ENCODE measurements at regions not wholly inside any gene's neighbourhood (a gene's known extent, or its start where the extent isn't known, plus 50 kb on each side); places are given as distances from the start of the nearest gene placed in this dataset.

GRCh38 chr3:148186881-148187280 lies 510.8 kb upstream of the AGTR1 start:
- DNase-seq (ENCODE audit: low spot score in 2 of 2): no peak
- Histone ChIP-seq H3K27me3 (no peaks in the 10 kb centered on the region), H3K36me3 (no peaks in the 10 kb centered on the region), H3K4me1 (no peaks in the 10 kb centered on the region), H3K27ac (no peak overlapping the region), H3K4me3 (no peak overlapping the region), H3K9me3 (no peaks in the 10 kb centered on the region)
- intact Hi-C loops (cut with DNase I; ENCODE audit: low total_unique reads): no loop called here
- TF ChIP-seq POLR2AphosphoS5 (IDR thresholded peaks at IDR 0.05): no peak
- no peak for TF ChIP-seq POLR2A (IDR thresholded peaks at IDR 0.05)
- no peak for TF ChIP-seq CTCF (IDR thresholded peaks at IDR 0.05)

GRCh38 chr3:148187296-148187695 lies 510.4 kb upstream of the AGTR1 start:
- Histone ChIP-seq H3K27me3 (no peaks in the 10 kb centered on the region), H3K4me3 (no peak overlapping the region), H3K36me3 (no peaks in the 10 kb centered on the region), H3K9me3 (no peaks in the 10 kb centered on the region), H3K4me1 (no peaks in the 10 kb centered on the region), H3K27ac (no peak overlapping the region)
- DNase-seq (ENCODE audit: low spot score in 2 of 2): no peak
- intact Hi-C loops (cut with DNase I; ENCODE audit: low total_unique reads): no loop called here
- TF ChIP-seq POLR2AphosphoS5 (IDR thresholded peaks at IDR 0.05) (no peak), CTCF (IDR thresholded peaks at IDR 0.05) (no peak), POLR2A (IDR thresholded peaks at IDR 0.05) (no peak)

- intact Hi-C loops (cut with DNase I; ENCODE audit: low total_unique reads): no loop called here
- TF ChIP-seq POLR2AphosphoS5 (IDR thresholded peaks at IDR 0.05) (no peak), POLR2A (IDR thresholded peaks at IDR 0.05) (no peak)
- Histone ChIP-seq H3K27me3 (no peaks in the 10 kb centered on the region), H3K9me3 (no peaks in the 10 kb centered on the region), H3K4me3 (no peak overlapping the region), H3K36me3 (no peaks in the 10 kb centered on the region), H3K4me1 (no peaks in the 10 kb centered on the region), H3K27ac (no peak overlapping the region)
- DNase-seq (ENCODE audit: low spot score in 2 of 2): no peak
Observed at GRCh38 chr3:148190441-148190990, 507.2 kb upstream of the AGTR1 start.

- no peaks in the 10 kb centered on the region for H3K4me1 ChIP-seq
- H3K27ac ChIP-seq: no peak overlapping the region
- H3K27me3 ChIP-seq: no peaks in the 10 kb centered on the region
- H3K36me3 ChIP-seq: no peaks in the 10 kb centered on the region
- DNase-seq (ENCODE audit: low spot score in 2 of 2): no peak
- no peak overlapping the region for H3K4me3 ChIP-seq
- intact Hi-C loops (cut with DNase I; ENCODE audit: low total_unique reads): no loop called here
- no peaks in the 10 kb centered on the region for H3K9me3 ChIP-seq
- TF ChIP-seq CTCF (IDR thresholded peaks at IDR 0.05) (no peak), POLR2AphosphoS5 (IDR thresholded peaks at IDR 0.05) (no peak), POLR2A (IDR thresholded peaks at IDR 0.05) (no peak)
Observed at GRCh38 chr3:148191966-148192365, 505.7 kb upstream of the AGTR1 start.

- intact Hi-C loops (cut with DNase I; ENCODE audit: low total_unique reads): no loop called here
- Histone ChIP-seq H3K27me3 (no peaks in the 10 kb centered on the region), H3K27ac (no peak overlapping the region), H3K36me3 (no peaks in the 10 kb centered on the region), H3K4me3 (no peak overlapping the region), H3K4me1 (no peaks in the 10 kb centered on the region), H3K9me3 (no peaks in the 10 kb centered on the region)
- TF ChIP-seq POLR2A (IDR thresholded peaks at IDR 0.05): no peak
- no peak for TF ChIP-seq POLR2AphosphoS5 (IDR thresholded peaks at IDR 0.05)
- no peak for TF ChIP-seq CTCF (IDR thresholded peaks at IDR 0.05)
- no peak for DNase-seq (ENCODE audit: low spot score in 2 of 2)
Observed at GRCh38 chr3:148197061-148197460, 500.6 kb upstream of the AGTR1 start.

GRCh38 chr3:148202386-148202785 lies 495.3 kb upstream of the AGTR1 start:
- intact Hi-C loops (cut with DNase I; ENCODE audit: low total_unique reads): no loop called here

More at GRCh38 chr3:148202386-148202785, 495.3 kb upstream of the AGTR1 start:
- Histone ChIP-seq H3K27ac (no peak overlapping the region), H3K27me3 (no peaks in the 10 kb centered on the region), H3K9me3 (no peaks in the 10 kb centered on the region), H3K4me3 (no peak overlapping the region), H3K4me1 (no peaks in the 10 kb centered on the region), H3K36me3 (no peaks in the 10 kb centered on the region)
- DNase-seq (ENCODE audit: low spot score in 2 of 2): no peak
- TF ChIP-seq POLR2AphosphoS5 (IDR thresholded peaks at IDR 0.05): no peak

All from breast epithelium (tissue), 4 donors.